Fibroblast of the aortic adventitia (primary cell): ENCODE measurements at regions not wholly inside any gene's neighbourhood (a gene's known extent, or its start where the extent isn't known, plus 50 kb on each side); places are given as distances from the start of the nearest gene placed in this dataset.
A peak's percentile ranks its signal among the peaks of the same experiment; 100 is the strongest.

Source experiments
- DNase-seq: peaks from one replicate; pipeline ENCODE4 v3.0.0-alpha.2; 2010; ENCODE audit warnings: low read depth
- H3K4me3 ChIP-seq: 2 replicates; pipeline ENCODE4 v1.5.1; 2011; ENCODE audit warnings: low read depth, mild to moderate bottlenecking, control low read depth, low read length, moderate library complexity
- CTCF ChIP-seq: IDR thresholded peaks from 2 replicates; pipeline ENCODE4 v1.5.1; 2011; ENCODE audit warnings: mild to moderate bottlenecking, low read length, control low read depth, inconsistent platforms; ENCODE audit not compliant: insufficient read depth

- no peak overlapping the region for H3K4me3 ChIP-seq
- no peak for TF ChIP-seq CTCF
- no peak for DNase-seq
These were observed 150.2 kb downstream of the SLC30A10 start for GRCh38 chr1:219778110-219778509.

DNA sequence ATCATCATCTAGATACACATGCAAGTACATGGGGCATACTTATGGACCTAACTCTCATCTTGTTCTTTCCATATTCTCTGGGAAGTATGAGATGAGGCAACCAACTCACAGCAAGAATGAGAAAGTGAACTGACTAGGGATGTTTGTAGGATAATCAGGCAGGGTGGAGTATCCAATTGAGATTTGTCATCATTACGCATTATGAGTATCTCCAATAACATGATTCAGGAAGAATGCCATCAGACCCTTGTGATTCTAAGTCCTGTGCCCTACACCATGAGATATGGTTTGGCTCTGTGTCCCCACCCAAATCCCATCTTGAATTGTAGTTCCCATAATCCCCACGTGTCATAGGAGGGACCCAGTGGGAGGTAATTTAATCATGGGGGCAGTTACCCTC lies 154.0 kb downstream of the SLC30A10 start:
- no peak for DNase-seq
- TF ChIP-seq CTCF, result no peak
- H3K4me3 ChIP-seq, result no peak overlapping the region

- no peak overlapping the region for H3K4me3 ChIP-seq
- no peak for TF ChIP-seq CTCF
- no peak for DNase-seq
These were observed 154.6 kb downstream of the SLC30A10 start for GRCh38 chr1:219773775-219774174.

GRCh38 chr1:219773110-219773509 lies 155.2 kb downstream of the SLC30A10 start:
- no peak for TF ChIP-seq CTCF
- H3K4me3 ChIP-seq, result no peak overlapping the region
- no peak for DNase-seq

DNA sequence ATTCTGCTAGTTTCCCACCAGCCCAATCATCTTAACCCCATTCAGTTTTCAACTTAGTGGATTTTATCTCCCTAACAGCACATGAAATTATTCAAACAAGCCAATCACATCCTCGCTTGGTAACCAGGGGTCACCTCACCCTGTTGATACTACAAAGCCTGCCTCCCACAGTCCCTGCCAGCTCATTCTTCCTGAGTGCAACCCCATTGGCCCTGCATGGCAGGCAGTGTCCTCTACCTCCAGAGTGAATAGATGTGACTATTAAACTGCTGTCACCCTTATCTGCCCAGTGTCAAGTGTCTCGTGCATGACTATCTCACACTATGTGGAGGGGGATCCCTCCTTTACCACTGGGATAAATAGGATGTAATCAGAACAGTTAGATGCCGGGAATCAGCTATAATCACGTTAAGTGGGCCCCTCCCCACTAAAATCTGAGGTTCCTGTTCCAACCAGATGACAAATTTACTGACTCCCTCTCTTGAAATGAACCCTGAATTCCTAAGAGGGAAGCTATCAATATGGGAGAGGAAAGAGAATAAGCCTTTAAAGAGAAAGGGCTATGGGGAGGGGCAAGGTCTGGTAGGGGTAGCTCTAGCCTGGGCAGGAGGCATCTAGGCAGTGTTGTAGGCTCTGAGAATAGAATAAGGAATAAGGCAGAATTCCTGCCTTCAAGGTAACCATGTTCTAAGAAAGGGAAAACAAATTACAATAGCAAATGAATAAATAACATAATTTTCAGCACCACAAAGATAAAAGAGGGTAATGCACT lies 155.9 kb downstream of the SLC30A10 start:
- DNase-seq, result no peak
- H3K4me3 ChIP-seq, result no peak overlapping the region
- TF ChIP-seq CTCF, result no peak

- TF ChIP-seq CTCF, result no peak
- DNase-seq, result peak; percentile 95
- H3K4me3 ChIP-seq, result no peak overlapping the region
These were observed 157.3 kb downstream of the SLC30A10 start for GRCh38 chr1:219771080-219771479.

DNA sequence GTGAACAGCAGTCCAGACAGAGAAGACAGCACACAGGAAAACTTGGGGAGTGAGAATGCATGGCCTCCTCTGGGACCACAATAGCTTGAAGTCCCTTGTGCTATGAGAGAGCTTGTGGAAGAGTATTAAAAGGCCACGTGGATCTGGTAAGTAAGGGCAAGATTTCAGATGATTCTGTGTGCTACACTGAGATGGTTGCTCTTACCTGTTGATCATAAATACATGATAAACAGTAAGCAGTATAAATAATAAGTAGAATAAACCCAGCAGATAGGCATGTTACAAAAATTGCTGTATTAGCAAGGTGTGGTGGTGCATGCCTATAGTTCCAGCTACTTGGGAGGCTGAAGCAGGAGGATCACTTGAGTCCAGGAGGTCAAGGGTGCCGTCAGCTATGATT lies 150.4 kb upstream of the ZC3H11B start:
- no peak overlapping the region for H3K4me3 ChIP-seq
- DNase-seq, result no peak
- TF ChIP-seq CTCF, result no peak
